ENCODE measurements at regions not wholly inside any gene's neighbourhood (a gene's known extent, or its start where the extent isn't known, plus 50 kb on each side); places are given as distances from the start of the nearest gene placed in this dataset.

- ChIA-PET CTCF (no interaction called here), RAD21 (ENCODE audit: unreplicated experiment) (no interaction called here), POLR2A (no interaction called here), SMC1A (ENCODE audit: uncharacterized antibody, unreplicated experiment) (no interaction called here)
- no TSS peak for BruUV-seq (replicated peaks)
- ATAC-seq, result no peak
- Histone ChIP-seq H3K4me1 (ENCODE audit: control insufficient read depth, insufficient read depth, low read length) (no peaks in the 10 kb centered on the region), H4K20me1 (ENCODE audit: control insufficient read depth, insufficient read depth) (no peaks in the 10 kb centered on the region), H3K36me3 (ENCODE audit: control insufficient read depth in 2 of 2, insufficient read depth in 2 of 2, low read length in 1 of 2) (no peaks in the 10 kb centered on the region), H3K9me3 (replicated peaks; ENCODE audit: control insufficient read depth, insufficient read depth, low read length) (no peaks in the 10 kb centered on the region), H3K27ac (ENCODE audit: control insufficient read depth, insufficient read depth) (no peak overlapping the region), H2AFZ (ENCODE audit: control insufficient read depth, low read depth, low read length) (no peak overlapping the region), H3K4me3 (no peak overlapping the region), H3K4me2 (ENCODE audit: control insufficient read depth, insufficient read depth) (no peak overlapping the region), H3K9ac (ENCODE audit: control insufficient read depth, insufficient read depth, low read length) (no peak overlapping the region), H3K27me3 (replicated peaks in 1 of 2; ENCODE audit: control insufficient read depth in 2 of 2, insufficient read depth in 2 of 2, low read length in 1 of 2) (no peaks in the 10 kb centered on the region), H3K79me2 (ENCODE audit: control insufficient read depth, insufficient read depth, low read length) (no peaks in the 10 kb centered on the region)
- TF ChIP-seq RCOR1 (conservative IDR thresholded peaks at IDR 0.05; ENCODE audit: low read depth, low read length) (no peak), LARP7 (IDR thresholded peaks at IDR 0.05) (no peak), NR2F1 (conservative IDR thresholded peaks at IDR 0.05) (no peak), WRNIP1 (IDR thresholded peaks at IDR 0.05; ENCODE audit: borderline replicate concordance, low read depth, low read length) (no peak), HDGF (IDR thresholded peaks at IDR 0.05) (no peak), RAD51 (IDR thresholded peaks at IDR 0.05) (no peak), TCF7 (IDR thresholded peaks at IDR 0.05; ENCODE audit: borderline replicate concordance) (no peak), RB1 (IDR thresholded peaks at IDR 0.05; ENCODE audit: borderline replicate concordance) (no peak), SIX5 (IDR thresholded peaks at IDR 0.05; ENCODE audit: low read depth, low read length, severe bottlenecking) (no peak), SMAD5 (IDR thresholded peaks at IDR 0.05; ENCODE audit: low read depth) (no peak), SREBF2 (IDR thresholded peaks at IDR 0.05; ENCODE audit: low read length) (no peak), PAX8 (IDR thresholded peaks at IDR 0.05) (no peak), SUZ12 (IDR thresholded peaks at IDR 0.05; ENCODE audit: unreplicated experiment) (no peak), RFX5 (IDR thresholded peaks at IDR 0.05; ENCODE audit: low read depth, low read length) (no peak), ZBED1 (IDR thresholded peaks at IDR 0.05; ENCODE audit: borderline replicate concordance) (no peak), CBX5 (IDR thresholded peaks at IDR 0.05; ENCODE audit: low read depth) (no peak), CHD4 (IDR thresholded peaks at IDR 0.05) (no peak), NFXL1 (IDR thresholded peaks at IDR 0.05; ENCODE audit: borderline replicate concordance) (no peak), BRCA1 (IDR thresholded peaks at IDR 0.05; ENCODE audit: low read depth, low read length) (no peak), MYC (IDR thresholded peaks at IDR 0.05; ENCODE audit: insufficient read depth, insufficient read length, insufficient replicate concordance, low read length, severe bottlenecking) (no peak)
- intact Hi-C loops (cut with micrococcal nuclease; ENCODE audit: unreplicated experiment), result no loop called here
- in situ Hi-C loops (cut with MboI), result no loop called here
- no peak for FAIRE-seq
- 28% methylated on average over 2 of the region's 2 CpGs for WGBS (ENCODE audit: insufficient coverage, insufficient replicate concordance, low lambda C conversion rate, missing lambda C conversion rate)
- DNase-seq (ENCODE audit: low read depth, low spot score), result no peak
These were observed 248.8 kb downstream of the CTH start for GRCh38 chr1:70659891-70660290.

Data from GM12878 (cell line).